ENCODE measurements at regions not wholly inside any gene's neighbourhood (a gene's known extent, or its start where the extent isn't known, plus 50 kb on each side); places are given as distances from the start of the nearest gene placed in this dataset.

DNA sequence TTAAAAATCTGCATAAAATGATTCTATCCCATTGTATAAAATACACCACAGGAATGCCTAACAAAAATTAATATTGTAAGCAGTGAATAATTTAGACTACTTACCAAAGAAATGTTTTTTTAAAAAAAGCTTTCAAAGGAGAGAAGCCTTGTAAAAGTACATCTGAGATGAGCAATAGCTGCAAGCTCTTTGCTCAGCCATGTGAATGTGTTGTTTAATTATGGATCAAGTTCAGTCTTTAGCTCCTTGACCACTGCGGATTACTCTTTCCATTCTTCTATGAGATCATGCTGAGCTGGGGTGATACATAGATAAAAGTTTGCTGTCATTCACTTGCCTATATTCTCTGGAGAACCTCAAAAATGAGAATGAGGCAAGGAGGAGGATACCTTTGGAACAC, 782.4 kb upstream of the ZNF608 start:
- no peak for TF ChIP-seq CTCF (IDR thresholded peaks at IDR 0.05; ENCODE audit: low read depth, low read length, missing control alignments)
- no peak for DNase-seq (ENCODE audit: extremely low read depth, low read depth)
- H3K4me3 ChIP-seq (replicated peaks; ENCODE audit: low read depth, low read length): no peak overlapping the region

DNA sequence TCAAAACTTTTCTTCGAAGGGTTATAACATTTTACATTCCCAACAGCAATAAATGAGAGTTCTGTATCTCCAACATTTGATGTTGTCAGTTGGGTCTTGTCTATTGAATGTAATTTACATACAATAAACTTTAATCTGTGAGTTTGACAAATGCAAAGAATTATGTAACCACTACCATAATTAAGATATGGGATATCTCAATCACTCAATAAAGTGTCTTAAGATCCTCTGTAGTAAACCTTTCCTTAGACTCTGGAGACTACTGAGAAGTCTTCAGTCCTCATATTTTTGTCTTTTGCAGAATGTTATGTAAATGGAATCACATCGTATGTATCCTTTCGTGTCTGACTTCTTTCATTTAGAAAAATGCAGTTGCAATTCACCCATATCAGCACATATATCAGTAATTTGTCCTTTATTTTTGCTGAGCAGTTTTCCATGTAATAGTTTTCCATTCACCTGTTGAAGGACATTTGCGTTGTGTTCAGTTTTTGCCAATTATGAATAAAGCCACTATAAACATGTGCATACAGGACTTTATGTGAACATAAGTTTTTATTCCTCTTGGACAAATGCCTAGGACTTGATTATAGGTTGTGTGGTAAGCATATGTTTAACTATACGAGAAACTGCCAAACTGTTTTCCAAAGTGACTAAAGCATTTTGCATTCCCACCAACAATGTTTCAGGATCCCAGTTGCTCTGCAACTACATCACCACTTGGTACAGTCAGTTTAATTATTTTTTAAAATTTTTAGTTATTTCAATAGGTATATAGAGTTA, 784.6 kb upstream of the ZNF608 start:
- H3K4me3 ChIP-seq (replicated peaks; ENCODE audit: low read depth, low read length): no peak overlapping the region
- no peak for TF ChIP-seq CTCF (IDR thresholded peaks at IDR 0.05; ENCODE audit: low read depth, low read length, missing control alignments)
- no peak for DNase-seq (ENCODE audit: extremely low read depth, low read depth)

DNA sequence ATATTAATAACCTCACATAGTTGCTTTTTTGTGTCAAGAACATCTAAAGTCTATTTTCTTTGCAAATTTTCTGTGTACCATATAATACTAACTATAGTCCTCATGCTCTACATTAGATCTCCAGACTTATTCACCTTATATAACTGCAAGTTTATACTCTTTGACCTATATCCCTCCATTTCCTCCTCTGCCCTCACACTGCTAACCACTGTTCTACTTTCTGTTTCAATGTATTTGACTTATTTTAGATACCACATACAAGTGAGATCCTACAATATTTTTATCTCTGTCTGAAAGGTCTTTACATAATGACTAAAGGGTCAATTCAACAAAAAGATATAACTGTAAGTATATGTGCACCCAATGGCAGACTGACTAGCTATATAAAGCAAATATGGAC, 789.7 kb upstream of the ZNF608 start:
- no peak for TF ChIP-seq CTCF (IDR thresholded peaks at IDR 0.05; ENCODE audit: low read depth, low read length, missing control alignments)
- no peak overlapping the region for H3K4me3 ChIP-seq (replicated peaks; ENCODE audit: low read depth, low read length)
- no peak for DNase-seq (ENCODE audit: extremely low read depth, low read depth)

DNA sequence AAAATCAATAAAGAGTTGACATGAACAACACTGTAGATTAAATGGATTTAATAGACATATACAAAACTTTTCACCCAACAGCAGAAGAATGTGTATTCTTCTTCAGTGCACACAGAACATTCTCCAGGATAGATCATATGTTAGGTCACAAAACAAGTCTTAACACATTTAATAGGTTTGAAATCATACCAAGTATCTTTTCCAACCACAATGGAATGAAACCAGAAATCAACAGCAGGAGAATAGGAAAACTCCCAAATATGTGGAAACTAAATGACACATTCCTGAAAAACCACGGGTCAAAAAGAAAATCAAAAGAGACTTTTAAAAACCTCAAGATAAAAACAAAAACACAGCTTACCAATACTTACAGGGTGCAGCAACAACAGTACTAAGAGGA, 790.1 kb upstream of the ZNF608 start:
- no peak overlapping the region for H3K4me3 ChIP-seq (replicated peaks; ENCODE audit: low read depth, low read length)
- TF ChIP-seq CTCF (IDR thresholded peaks at IDR 0.05; ENCODE audit: low read depth, low read length, missing control alignments): no peak
- no peak for DNase-seq (ENCODE audit: extremely low read depth, low read depth)

DNA sequence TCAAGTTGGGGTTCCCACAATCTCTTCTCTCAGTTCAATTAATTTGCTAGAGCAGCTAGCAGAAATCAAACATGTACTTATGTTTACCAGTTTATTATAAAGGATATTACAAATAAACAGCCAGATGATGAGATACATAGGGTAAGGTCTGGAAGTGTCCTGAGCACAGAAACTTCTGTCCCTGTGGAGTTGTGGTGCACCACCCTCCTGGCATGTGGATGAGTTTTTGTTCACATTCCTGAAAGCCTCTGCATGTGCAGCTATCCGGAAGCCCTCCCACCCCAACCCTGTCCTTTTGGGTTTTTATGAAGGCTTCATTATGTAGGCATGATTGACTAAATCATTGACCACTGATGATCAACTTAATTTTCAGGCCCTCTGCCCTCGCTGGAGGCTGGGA, 791.2 kb upstream of the ZNF608 start:
- TF ChIP-seq CTCF (IDR thresholded peaks at IDR 0.05; ENCODE audit: low read depth, low read length, missing control alignments): no peak
- DNase-seq (ENCODE audit: extremely low read depth, low read depth): no peak
- H3K4me3 ChIP-seq (replicated peaks; ENCODE audit: low read depth, low read length): no peak overlapping the region

- TF ChIP-seq CTCF (IDR thresholded peaks at IDR 0.05; ENCODE audit: low read depth, low read length, missing control alignments): no peak
- no peak overlapping the region for H3K4me3 ChIP-seq (replicated peaks; ENCODE audit: low read depth, low read length)
- DNase-seq (ENCODE audit: extremely low read depth, low read depth): no peak
Measured at GRCh38 chr5:125538469-125538868, 792.0 kb upstream of the ZNF608 start.

DNA sequence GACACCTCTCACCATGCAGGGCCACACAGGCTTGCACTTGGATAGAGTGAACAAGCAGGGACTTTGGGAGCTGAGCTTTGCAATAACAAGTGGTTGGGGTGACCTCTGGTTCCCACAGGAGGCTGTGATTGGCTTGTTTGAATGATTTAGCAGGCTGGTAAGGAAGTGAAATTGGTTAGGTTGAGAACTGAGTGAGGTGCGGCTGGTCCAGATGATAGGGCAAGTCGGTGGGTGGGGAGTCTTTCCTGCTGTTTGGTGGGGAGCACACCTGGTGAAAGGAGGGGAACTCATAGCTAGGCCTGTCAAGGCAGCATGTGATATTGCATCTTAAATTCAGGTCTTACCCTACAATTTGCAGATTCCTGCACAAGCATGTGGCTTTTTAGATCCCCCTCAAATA, 794.6 kb upstream of the ZNF608 start:
- H3K4me3 ChIP-seq (replicated peaks; ENCODE audit: low read depth, low read length): no peak overlapping the region
- DNase-seq (ENCODE audit: extremely low read depth, low read depth): no peak
- TF ChIP-seq CTCF (IDR thresholded peaks at IDR 0.05; ENCODE audit: low read depth, low read length, missing control alignments): no peak
